Fibroblast of lung (primary cell): ENCODE measurements at regions not wholly inside any gene's neighbourhood (a gene's known extent, or its start where the extent isn't known, plus 50 kb on each side); places are given as distances from the start of the nearest gene placed in this dataset.

Experiments
- EZH2 ChIP-seq: IDR thresholded peaks from 2 replicates; pipeline ENCODE4 v1.5.1; 2012; ENCODE audit warnings: low read length, control low read depth, mild to moderate bottlenecking; ENCODE audit errors: missing control alignments
- TF ChIP-seq, protein P1 (sequence below), 2 donors: IDR thresholded peaks in 1 of 2; conservative IDR thresholded peaks in 1 of 2; 1 replicate in 1 of 2; 2 replicates in 1 of 2; pipeline ENCODE4 v1.5.1; 2011 to 2012; ENCODE audit warnings: low read length in 2 of 2, control low read depth in 1 of 2, inconsistent platforms in 1 of 2, low read depth in 1 of 2, mild to moderate bottlenecking in 1 of 2

DNA sequence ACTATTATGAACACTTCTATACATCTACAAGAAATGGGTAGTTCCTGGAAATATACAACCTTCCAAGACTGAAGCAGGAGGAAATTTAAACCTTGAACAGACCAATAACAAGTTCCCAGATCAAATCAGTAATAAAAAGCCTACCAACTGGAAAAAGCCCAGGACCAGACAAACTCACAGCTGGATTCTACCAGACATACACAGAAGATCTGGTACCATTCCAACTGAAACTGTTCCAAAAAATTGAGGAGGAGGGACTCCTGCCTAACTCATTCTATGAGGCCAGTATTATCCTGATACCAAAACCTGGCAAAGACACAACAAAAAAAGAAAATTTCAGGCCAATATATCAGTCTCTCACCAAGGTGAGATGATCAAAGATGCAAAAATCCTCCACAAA, 189.4 kb downstream of the RPS29 start:
- TF ChIP-seq, protein P1, sequence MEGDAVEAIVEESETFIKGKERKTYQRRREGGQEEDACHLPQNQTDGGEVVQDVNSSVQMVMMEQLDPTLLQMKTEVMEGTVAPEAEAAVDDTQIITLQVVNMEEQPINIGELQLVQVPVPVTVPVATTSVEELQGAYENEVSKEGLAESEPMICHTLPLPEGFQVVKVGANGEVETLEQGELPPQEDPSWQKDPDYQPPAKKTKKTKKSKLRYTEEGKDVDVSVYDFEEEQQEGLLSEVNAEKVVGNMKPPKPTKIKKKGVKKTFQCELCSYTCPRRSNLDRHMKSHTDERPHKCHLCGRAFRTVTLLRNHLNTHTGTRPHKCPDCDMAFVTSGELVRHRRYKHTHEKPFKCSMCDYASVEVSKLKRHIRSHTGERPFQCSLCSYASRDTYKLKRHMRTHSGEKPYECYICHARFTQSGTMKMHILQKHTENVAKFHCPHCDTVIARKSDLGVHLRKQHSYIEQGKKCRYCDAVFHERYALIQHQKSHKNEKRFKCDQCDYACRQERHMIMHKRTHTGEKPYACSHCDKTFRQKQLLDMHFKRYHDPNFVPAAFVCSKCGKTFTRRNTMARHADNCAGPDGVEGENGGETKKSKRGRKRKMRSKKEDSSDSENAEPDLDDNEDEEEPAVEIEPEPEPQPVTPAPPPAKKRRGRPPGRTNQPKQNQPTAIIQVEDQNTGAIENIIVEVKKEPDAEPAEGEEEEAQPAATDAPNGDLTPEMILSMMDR (conservative IDR thresholded peaks at IDR 0.05 in 1 of 2, IDR thresholded peaks at IDR 0.05 in 1 of 2; ENCODE audit: low read depth in 1 of 2, low read length in 2 of 2) = no peak
- TF ChIP-seq EZH2 = no peak
